ENCODE measurements at regions not wholly inside any gene's neighbourhood (a gene's known extent, or its start where the extent isn't known, plus 50 kb on each side); places are given as distances from the start of the nearest gene placed in this dataset.
"Not testable (repeated sequence)": the region's sequence is repeated elsewhere in the genome, so short reads cannot be mapped to it uniquely, and the experiment has no call there.

GRCh38 chr4:138475116-138475515 lies 233.0 kb upstream of the SLC7A11 start:
- no peaks in the 10 kb centered on the region for H3K9me3 ChIP-seq
- no peaks in the 10 kb centered on the region for H3K36me3 ChIP-seq
- intact Hi-C loops (cut with DNase I; ENCODE audit: low total_unique reads) = no loop called here
- no peaks in the 10 kb centered on the region for H3K4me1 ChIP-seq
- H3K27ac ChIP-seq = no peak overlapping the region
- TF ChIP-seq POLR2A (IDR thresholded peaks at IDR 0.05) (no peak), CTCF (IDR thresholded peaks at IDR 0.05) (no peak)
- H3K4me3 ChIP-seq = no peak overlapping the region
- no peaks in the 10 kb centered on the region for H3K27me3 ChIP-seq
- DNase-seq (ENCODE audit: low spot score in 2 of 2) = no peak

- H3K27me3 ChIP-seq = no peaks in the 10 kb centered on the region
- H3K4me3 ChIP-seq = no peak overlapping the region
- no peaks in the 10 kb centered on the region for H3K36me3 ChIP-seq
- no peak for DNase-seq (ENCODE audit: low spot score in 2 of 2)
- no peak overlapping the region for H3K27ac ChIP-seq
- no peaks in the 10 kb centered on the region for H3K9me3 ChIP-seq
- intact Hi-C loops (cut with DNase I; ENCODE audit: low total_unique reads) = no loop called here
- H3K4me1 ChIP-seq = no peaks in the 10 kb centered on the region
- no peak for TF ChIP-seq POLR2A (IDR thresholded peaks at IDR 0.05)
- TF ChIP-seq CTCF (IDR thresholded peaks at IDR 0.05) = no peak
- no peak for TF ChIP-seq POLR2AphosphoS5 (IDR thresholded peaks at IDR 0.05)
Measured at GRCh38 chr4:138473339-138473738, 231.2 kb upstream of the SLC7A11 start.

GRCh38 chr4:138460477-138461414 lies 218.6 kb upstream of the SLC7A11 start:
- no peaks in the 10 kb centered on the region for H3K36me3 ChIP-seq
- H3K4me1 ChIP-seq = no peaks in the 10 kb centered on the region
- TF ChIP-seq CTCF (IDR thresholded peaks at IDR 0.05) (no peak), POLR2A (IDR thresholded peaks at IDR 0.05) (no peak), POLR2AphosphoS5 (IDR thresholded peaks at IDR 0.05) (no peak)
- H3K27me3 ChIP-seq = no peaks in the 10 kb centered on the region
- no peaks in the 10 kb centered on the region for H3K9me3 ChIP-seq
- no peak overlapping the region for H3K4me3 ChIP-seq
- intact Hi-C loops (cut with DNase I; ENCODE audit: low total_unique reads) = no loop called here
- no peak overlapping the region for H3K27ac ChIP-seq
- DNase-seq (ENCODE audit: low spot score in 2 of 2) = no peak

GRCh38 chr4:138458751-138459150 lies 216.6 kb upstream of the SLC7A11 start:
- H3K4me3 ChIP-seq = no peak overlapping the region
- H3K27ac ChIP-seq = no peak overlapping the region
- no peak for TF ChIP-seq POLR2A (IDR thresholded peaks at IDR 0.05)
- no peak for TF ChIP-seq CTCF (IDR thresholded peaks at IDR 0.05)
- TF ChIP-seq POLR2AphosphoS5 (IDR thresholded peaks at IDR 0.05) = no peak
- intact Hi-C loops (cut with DNase I; ENCODE audit: low total_unique reads) = no loop called here
- no peaks in the 10 kb centered on the region for H3K27me3 ChIP-seq
- no peaks in the 10 kb centered on the region for H3K36me3 ChIP-seq
- DNase-seq (ENCODE audit: low spot score in 2 of 2) = no peak
- no peaks in the 10 kb centered on the region for H3K4me1 ChIP-seq
- H3K9me3 ChIP-seq = no peaks in the 10 kb centered on the region

- H3K36me3 ChIP-seq; H3K27ac ChIP-seq; H3K27me3 ChIP-seq; H3K4me3 ChIP-seq; DNase-seq (ENCODE audit: low spot score in 2 of 2); H3K4me1 ChIP-seq; intact Hi-C loops (cut with DNase I; ENCODE audit: low total_unique reads); H3K9me3 ChIP-seq: not testable (repeated sequence)
Measured at GRCh38 chr4:138456349-138456748, 214.2 kb upstream of the SLC7A11 start.
